Activated CD4-positive, alpha-beta T cell treated with anti-CD3 and anti-CD28 coated beads for 4 hours (primary cell): ENCODE measurements at regions not wholly inside any gene's neighbourhood (a gene's known extent, or its start where the extent isn't known, plus 50 kb on each side); places are given as distances from the start of the nearest gene placed in this dataset.
A peak's percentile ranks its signal among the peaks of the same experiment; 100 is the strongest.
"Not testable (repeated sequence)": the region's sequence is repeated elsewhere in the genome, so short reads cannot be mapped to it uniquely, and the experiment has no call there.

ENCODE experiments used
- DNase-seq, 2 donors: peaks; one replicate each; pipeline ENCODE4 v3.0.0-alpha.2; 2020

- not testable (repeated sequence) for DNase-seq
Observed at GRCh38 chr16:29578898-29579297, 72.7 kb upstream of the NPIPB12 start.

DNA sequence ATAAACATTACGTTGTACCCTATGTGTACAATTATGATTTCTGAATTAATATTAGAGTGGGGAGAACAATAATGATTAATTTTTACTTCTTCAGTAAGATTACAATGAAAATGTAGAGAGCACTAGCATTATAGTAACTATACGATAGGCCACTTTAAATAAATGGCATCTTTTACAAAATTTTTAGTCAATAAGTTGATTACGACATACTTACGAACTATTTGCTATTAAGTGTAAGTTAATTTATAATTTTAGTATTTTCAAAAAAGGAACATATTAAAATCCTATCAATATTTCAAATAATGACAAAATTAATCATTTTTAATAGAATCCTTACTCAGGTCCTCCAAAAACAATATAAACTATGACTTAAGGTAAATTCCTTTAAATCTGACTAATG, 75.6 kb upstream of the NPIPB12 start:
- not testable (repeated sequence) for DNase-seq

GRCh38 chr16:29591919-29592318, 71.1 kb upstream of the SPN start:
- not testable (repeated sequence) for DNase-seq

DNA sequence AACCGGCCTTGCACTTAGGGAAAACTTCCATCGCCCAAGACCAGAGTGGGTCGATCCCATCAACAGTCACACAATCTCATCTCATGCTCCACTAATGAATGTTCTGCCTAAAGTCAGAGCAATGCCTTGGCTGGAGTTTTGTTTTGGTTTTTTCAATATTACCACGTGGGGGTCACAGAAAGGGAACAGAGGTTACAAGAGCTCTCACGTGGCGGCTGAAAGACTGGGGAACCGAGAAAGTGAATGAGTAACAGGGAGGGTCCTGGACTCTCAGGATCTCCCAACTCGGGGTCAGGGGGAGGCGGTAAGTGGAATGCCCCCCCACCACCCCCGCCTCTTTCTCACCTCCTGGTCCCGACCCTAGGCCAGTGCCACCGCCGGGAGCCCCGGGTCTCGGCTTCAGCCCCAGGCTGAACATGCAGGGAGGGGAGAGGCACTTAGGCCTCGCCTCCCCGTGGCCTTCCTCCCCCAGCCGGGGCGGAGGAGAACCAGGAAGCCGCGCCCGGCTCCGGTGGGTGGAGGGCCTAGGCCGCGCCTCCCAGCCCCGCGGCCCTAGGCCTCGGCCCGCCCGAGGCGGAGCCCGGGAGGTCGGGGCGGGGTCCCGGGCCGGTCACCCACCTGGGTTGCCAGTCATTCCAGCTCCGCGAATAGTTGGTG, 68.7 kb upstream of the SPN start:
- peak in 1 of 2 donors; percentile 61 for DNase-seq

- peak; percentile 86 to 89 for DNase-seq
Observed at GRCh38 chr16:29594926-29595838, 67.9 kb upstream of the SPN start.

- DNase-seq: not testable (repeated sequence)
Observed at GRCh38 chr16:29597030-29597429, 66.0 kb upstream of the SPN start.

DNA sequence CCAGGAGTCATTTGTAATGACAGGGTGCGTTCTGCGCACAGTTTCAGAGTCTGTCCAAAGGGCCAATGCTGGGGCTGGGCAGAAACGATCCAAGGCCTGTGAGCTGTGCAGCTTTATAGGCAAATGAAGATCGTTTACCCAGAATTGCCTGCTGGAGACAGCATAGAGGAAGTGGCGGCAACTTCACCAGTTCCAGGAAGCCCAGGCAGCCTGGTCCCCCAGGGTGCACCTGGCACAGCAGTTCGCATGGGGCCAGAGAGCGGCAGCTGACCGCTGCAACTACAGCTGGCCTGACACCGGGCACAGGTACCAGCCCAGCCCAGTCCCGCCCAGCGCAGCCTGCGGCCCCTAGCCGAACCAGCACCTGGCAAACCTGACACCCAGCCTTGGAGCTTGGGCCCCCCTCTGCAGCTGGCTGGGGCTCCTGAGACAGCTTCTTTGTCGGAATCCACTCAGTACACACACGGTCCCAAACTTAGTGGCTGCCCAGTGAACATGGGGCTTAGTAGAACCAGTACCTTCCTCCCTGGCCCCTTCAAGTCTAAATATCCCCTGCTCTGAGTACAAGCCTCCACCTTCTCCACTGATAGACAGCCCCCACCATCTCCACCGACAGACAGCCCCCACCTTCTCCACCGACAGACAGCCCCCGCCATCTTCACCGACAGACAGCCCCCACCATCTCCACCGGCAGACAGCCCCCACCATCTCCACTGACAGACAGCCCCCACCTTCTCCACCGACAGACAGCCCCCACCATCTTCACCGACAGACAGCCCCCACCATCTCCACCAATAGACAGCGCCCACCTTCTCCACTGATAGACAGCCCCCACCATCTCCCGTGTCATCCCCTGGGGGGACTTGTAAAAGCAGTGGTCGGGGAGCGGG, 62.7 kb upstream of the SPN start:
- DNase-seq: peak; percentile 37 to 46

DNA sequence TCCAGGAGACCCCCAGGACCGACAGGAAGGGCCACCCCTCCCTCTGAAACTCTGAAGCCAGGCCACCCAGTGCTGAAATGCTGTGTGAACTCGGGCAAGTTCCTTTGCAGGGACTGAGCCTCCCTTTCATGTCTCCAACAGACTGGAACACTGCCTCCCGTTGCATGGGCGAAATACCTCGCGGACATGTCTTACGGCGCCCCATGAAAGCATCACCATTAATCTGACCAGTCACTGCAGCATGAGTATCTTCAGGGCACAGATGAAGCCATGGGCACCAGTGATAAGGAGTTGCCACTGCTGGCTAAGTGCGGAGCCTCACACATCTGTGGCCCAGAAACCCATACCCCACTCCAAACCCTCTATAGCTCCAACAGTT, 60.8 kb upstream of the SPN start:
- not testable (repeated sequence) for DNase-seq

DNA sequence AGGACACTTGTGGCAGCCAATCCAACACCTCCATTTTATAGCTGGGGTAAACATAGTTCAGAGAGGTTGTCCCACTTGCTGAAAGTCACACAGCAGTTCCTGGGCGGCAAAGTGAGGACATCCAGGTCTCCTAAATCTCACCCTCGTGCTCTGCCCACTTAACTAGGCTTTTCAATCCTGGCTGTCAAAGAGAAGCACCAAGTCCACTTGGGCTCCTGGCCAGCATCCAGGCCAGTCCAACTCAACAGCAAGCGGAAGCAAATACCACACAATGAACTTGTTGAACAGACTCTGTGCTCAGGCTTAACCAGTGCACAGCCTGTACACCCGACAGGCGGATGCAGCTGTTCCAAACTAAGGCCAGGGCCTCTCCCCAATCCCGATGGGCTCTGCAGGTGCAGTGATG, 60.4 kb upstream of the SPN start:
- DNase-seq: not testable (repeated sequence)

GRCh38 chr16:29604631-29605549, 58.2 kb upstream of the SPN start:
- DNase-seq: not testable (repeated sequence)

DNA sequence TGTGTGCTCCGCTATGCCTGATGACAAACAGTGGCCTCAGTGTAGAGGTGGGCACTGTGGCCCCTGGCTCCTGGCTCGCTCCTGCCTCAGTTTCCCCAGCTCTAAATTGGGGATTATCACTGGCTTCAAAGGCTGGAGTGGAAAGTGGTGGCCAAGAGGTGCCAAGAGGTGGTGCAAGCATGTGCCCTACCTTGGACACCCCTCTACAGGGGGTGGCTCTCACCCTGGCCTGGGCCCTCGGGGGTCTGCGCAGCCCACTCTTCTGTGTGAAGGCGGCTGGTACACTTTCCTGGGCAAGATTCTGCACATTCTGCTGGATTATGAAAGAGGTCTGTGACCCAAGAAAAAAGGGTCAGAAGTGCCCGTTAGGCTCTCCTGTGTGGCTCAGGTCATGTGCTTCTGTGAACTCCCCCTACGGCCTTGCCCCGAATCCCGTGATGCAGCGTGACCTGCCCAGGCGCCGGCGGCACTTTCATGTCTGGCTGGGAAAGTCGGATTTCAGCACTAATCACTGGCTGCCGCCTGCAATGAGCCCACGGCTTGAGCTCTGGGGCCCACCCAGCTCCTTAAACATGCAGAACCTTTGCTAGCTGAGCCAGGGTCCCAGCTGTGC, 57.3 kb upstream of the SPN start:
- DNase-seq: not testable (repeated sequence)

DNA sequence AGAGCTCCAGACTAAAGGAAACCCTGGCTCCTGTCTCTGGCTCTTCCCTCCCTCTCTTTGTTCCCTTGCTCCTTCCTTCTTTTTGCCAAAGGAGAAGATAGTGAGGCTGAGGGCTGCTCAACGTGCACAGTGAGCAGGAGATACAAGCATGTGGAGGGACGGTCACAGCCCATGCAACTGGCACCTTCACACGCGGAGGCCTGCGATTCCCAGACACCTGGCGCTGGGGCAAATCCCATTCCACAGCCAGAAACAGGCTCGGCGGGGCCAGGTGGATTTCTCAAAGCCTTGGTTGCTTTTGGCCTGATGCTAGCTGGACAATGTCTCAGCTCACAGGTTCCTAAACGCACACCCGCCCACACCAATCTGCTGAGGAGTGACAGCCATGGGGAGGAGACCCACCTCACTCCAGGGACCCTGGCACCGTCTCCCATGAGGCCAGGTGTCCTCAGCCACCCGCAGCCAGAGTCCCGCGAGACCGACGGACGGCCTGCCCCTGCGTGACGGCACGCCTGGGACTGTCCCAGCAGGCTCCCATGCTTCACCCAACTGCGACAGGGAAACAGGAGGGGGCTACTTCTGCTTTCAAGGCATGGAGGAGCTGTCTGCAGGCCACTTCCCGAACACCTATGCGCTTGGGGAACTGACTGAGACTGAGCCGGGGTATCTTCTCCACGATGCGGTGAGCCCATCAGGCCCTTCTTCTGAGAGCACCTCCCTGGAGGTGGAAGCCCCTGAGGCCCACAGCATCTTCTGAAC, 56.2 kb upstream of the SPN start:
- DNase-seq: not testable (repeated sequence)

DNA sequence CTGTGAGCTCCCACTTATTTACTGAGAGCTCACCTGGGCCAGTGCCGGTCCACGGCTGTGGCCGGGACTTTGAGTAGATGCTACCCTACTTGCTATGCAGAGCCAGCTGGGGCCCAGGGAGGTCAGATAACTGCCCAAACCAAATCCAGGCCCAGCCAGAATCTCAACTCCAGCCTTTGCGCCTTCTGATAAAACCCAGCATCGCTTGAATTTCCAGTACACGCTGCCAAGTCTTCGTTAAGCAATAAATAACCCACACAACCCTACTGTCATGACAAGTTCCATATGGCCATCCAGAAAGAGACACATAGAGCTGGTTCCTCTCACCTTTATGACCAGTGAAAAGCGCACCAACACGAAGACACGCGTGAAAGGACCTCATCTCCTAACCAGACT, 55.6 kb upstream of the SPN start:
- DNase-seq: not testable (repeated sequence)

GRCh38 chr16:29612381-29613306, 50.4 kb upstream of the SPN start:
- DNase-seq: not testable (repeated sequence)
